ENCODE measurements at regions not wholly inside any gene's neighbourhood (a gene's known extent, or its start where the extent isn't known, plus 50 kb on each side); places are given as distances from the start of the nearest gene placed in this dataset.

GRCh38 chr13:76711550-76712182, 174.5 kb downstream of the KCTD12 start:
- H3K9ac ChIP-seq (replicated peaks; ENCODE audit: extremely low read depth, insufficient read depth, low read length): no peak overlapping the region
- peak overlapping the region; percentile 65 for H3K27ac ChIP-seq (ENCODE audit: insufficient read depth, low read depth, low read length)
- H3K36me3 ChIP-seq (ENCODE audit: control insufficient read depth in 2 of 2, extremely low read depth in 1 of 2, insufficient read depth in 2 of 2, low read length in 2 of 2): no peaks in the 10 kb centered on the region
- H3K4me3 ChIP-seq (replicated peaks in 1 of 3; ENCODE audit: insufficient read depth in 1 of 3, low read depth in 1 of 3, low read length in 3 of 3): no peak overlapping the region
- dilution Hi-C loops (cut with MboI; ENCODE audit: extremely low pct_ligation_motif_present, low sequenced_read_pairs): no loop called here
- H3K79me2 ChIP-seq (ENCODE audit: control insufficient read depth, insufficient read depth, low read length): no peaks in the 10 kb centered on the region
- peak; percentile 76 for DNase-seq (ENCODE audit: low read depth, low spot score)
- no peaks in the 10 kb centered on the region for H3K9me3 ChIP-seq (replicated peaks; ENCODE audit: control insufficient read depth, insufficient read depth, low read length)
- intact Hi-C loops (cut with micrococcal nuclease): no loop called here
- H3K9me1 ChIP-seq (replicated peaks; ENCODE audit: control insufficient read depth, extremely low read depth, insufficient read depth, low read length): no peaks in the 10 kb centered on the region
- peak overlapping the region; percentile 38 for H3K4me2 ChIP-seq (ENCODE audit: insufficient read depth, low read length)
- ChIA-PET CTCF (interaction anchor here (1.0 to 1.3 kb wide), 3 partner anchors 10 to 44 kb away, joined by 3 read pairs; no protein-coding TSS in a partner anchor), POLR2A (no interaction called here)
- FAIRE-seq: peak; percentile 78
- no peaks in the 10 kb centered on the region for H4K20me1 ChIP-seq (replicated peaks; ENCODE audit: control insufficient read depth, extremely low read depth, insufficient read depth, low read length)
- H3K4me1 ChIP-seq (ENCODE audit: control insufficient read depth, extremely low read depth, insufficient read depth, low read length): peaks cover 26% of the 10 kb centered on the region
- TF ChIP-seq POLR2A (IDR thresholded peaks at IDR 0.05; ENCODE audit: low read depth, low read length) (no peak), CTCF (IDR thresholded peaks at IDR 0.05; ENCODE audit: extremely low read depth in 1 of 2, insufficient read depth in 1 of 2, low read depth in 1 of 2, low read length in 2 of 2) (no peak), FOS (IDR thresholded peaks at IDR 0.05; ENCODE audit: borderline replicate concordance, insufficient read depth, low read length) (peak; percentile 85), GATA2 (IDR thresholded peaks at IDR 0.05; ENCODE audit: insufficient read depth, insufficient read length, low read depth, low read length) (peak; percentile 41), JUN (IDR thresholded peaks at IDR 0.05; ENCODE audit: borderline replicate concordance, insufficient read depth, insufficient read length, low read depth) (peak; percentile 68), POLR2AphosphoS5 (IDR thresholded peaks at IDR 0.05; ENCODE audit: insufficient read depth, low read depth, low read length) (no peak)
- H3K27me3 ChIP-seq (ENCODE audit: control insufficient read depth in 2 of 2, insufficient read depth in 2 of 2, low read length in 2 of 2): no peaks in the 10 kb centered on the region
- no TSS peak for BruUV-seq (replicated peaks)
- peak overlapping the region; percentile 40 for H2AFZ ChIP-seq (ENCODE audit: low read depth, low read length)

Measured in endothelial cell of umbilical vein (primary cell).